Myocyte (in vitro differentiated cells): ENCODE measurements at regions not wholly inside any gene's neighbourhood (a gene's known extent, or its start where the extent isn't known, plus 50 kb on each side); places are given as distances from the start of the nearest gene placed in this dataset.
"Not testable (repeated sequence)": the region's sequence is repeated elsewhere in the genome, so short reads cannot be mapped to it uniquely, and the experiment has no call there.

Experiments
- DNase-seq: peaks from one replicate; pipeline ENCODE4 v3.0.0-alpha.2; 2012; ENCODE audit warnings: low read depth

- DNase-seq = no peak
Observed at GRCh38 chr11:134882141-134882540, 470.1 kb upstream of the B3GAT1 start.

GRCh38 chr11:134880788-134881187 lies 468.7 kb upstream of the B3GAT1 start:
- DNase-seq = no peak

- DNase-seq = no peak
Observed at GRCh38 chr11:134879931-134880330, 467.9 kb upstream of the B3GAT1 start.

DNA sequence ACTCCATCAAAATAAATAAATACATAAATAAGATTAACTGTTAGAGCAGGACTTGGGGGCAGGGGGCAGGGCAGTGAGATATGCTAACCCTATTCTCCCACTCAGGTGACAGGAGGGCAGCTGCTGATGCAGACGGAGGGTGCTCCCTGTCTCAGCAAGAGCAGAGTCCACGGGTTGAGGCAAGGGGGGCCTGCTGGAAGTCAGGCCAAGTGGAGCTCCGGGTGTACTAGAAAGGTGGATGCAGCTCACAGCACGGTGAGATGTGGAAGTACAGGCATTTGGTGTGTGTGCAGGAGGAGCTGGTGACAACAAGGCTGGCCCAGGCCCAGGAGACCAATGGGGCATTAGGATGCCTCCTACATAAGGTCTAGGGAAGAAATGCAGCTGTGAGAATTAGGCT lies 467.3 kb upstream of the B3GAT1 start:
- DNase-seq = no peak

DNA sequence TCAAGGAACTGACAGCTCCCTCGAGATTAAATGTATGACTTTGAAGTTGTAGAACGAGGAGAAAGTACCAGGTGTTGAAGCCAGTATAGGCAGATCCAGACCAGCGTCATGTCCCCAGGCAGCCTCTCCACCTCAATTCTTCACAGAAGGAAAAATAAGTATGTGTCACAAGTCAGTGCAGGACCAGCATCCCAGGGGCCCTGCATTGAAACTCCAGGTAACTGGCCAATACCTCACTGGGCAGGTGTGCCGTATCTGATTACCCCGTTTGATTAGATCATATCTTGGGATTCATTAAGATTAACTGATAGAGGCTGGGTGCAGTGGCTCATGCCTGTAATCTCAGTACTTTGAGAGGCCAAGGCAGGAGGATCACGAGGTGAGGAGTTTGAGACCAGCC lies 466.7 kb upstream of the B3GAT1 start:
- DNase-seq = no peak

DNA sequence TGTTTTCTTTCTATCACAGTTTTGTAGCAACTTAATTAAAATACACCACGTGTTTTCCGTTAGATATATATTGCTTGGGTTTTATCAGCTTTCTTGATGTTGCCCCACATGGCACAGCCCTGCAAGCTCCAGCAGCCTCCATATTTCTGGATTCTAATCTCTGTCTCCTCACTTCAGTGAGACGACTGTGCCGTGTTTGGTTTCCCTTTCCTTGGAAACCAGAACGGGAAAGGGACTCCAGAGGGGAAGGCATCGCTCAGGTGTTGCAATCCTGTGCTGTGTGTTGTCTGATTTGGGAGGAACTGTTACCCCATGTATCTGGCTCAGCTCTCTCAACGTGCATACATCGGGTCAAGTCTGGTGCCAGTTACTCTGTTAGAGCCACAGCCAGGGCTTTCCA lies 464.2 kb upstream of the B3GAT1 start:
- no peak for DNase-seq

GRCh38 chr11:134866981-134867675 lies 455.1 kb upstream of the B3GAT1 start:
- no peak for DNase-seq

DNA sequence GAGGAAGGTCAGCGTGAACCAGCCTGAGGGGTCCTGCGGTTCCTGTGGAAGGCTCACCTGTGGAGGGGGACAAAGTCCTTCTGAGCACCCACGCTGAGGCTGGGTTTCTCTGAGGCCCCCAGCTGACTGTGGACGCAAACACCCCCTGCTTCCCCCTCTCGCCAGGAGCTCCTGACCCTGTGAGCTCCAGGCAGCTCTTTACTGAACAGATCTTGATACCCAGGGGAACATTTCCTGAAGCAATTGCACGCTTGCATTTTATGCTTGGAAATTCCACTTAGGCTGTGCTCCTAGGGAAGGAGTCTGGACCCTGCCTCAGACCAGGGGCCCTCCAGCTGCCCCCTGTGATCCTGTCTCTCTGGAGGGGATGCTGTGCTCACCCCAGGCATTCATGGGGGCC lies 454.2 kb upstream of the B3GAT1 start:
- DNase-seq = no peak

DNA sequence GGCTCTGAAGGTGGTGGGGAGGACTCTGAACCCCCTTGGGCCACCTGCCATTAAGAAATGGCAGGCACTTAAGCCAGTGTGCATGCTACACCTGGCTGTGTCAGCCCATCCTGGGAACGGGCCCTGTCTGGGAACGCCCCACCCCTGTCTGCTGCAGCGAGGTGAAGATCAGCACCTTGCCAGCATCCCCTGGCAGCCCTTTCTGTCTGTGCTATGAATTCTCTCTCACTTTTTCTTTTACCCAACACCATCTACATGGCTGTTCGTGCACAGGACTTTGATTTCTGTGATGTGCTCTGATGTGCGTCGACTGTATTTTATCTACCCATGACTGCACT lies 452.9 kb upstream of the B3GAT1 start:
- DNase-seq = no peak

DNA sequence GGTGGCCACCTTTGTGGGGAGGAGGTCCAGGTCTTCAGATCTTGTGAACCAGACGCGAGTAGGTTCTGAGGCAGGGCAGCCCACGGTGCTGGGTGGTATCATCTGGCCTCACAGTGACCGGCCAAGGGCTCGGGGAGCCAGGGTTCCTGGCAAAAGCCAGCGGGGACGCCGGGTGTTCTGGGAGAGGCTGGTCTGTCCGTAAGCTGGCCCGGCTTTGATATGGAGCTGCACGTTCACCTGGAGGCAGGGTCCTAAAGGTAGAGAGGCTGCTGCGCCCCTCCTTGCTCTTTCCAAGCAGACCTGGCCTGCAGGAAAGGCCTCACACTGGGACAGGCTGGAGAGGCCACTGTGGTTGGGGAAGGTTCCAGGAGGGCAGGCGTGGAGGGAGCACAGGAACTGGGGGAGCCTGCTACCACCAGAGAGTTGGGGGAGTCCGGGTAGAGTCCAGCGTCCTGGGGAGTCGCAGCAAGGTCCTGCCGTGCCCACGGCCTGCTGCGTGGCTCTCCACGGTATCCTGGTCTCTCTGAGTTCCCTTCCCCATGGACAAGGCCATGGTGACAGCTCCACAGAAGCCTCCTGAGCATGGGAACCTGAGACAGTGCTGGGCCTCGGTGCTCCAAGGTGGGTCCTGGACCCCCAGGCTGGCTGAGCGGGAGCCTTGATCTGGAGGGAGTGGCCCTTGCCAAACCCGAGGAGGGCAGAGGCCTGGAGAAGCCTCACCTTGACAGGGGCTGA lies 452.4 kb upstream of the B3GAT1 start:
- no peak for DNase-seq

GRCh38 chr11:134863294-134863693 lies 451.3 kb upstream of the B3GAT1 start:
- DNase-seq = peak; percentile 0

DNA sequence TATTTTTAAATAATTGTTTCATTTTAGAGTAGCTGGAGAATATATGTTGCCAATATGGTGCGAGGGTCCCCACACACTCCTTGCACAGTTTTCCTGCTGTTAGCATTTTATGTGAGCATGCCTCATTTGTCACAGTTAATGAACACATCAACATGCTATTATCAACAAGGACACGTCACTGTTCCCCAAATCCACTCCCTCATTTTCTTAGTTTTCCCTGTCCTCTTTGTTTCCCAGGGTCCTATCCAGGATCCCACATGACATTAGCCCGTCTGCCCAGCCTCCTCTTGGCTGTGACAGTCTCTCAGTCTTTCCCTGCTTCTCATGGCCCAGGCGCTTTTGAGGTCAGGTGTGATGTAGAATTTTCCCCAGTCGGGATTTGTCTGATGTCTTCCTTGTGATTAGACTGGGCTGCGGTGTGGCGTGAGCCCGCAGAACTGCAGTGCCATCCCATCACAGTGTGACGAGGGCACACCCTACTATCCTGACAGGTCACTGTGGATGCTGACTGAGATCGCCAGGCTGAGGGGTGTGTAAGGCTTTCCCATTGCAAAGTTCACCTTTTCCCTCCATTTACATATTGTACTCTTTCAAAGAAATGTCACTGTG lies 450.6 kb upstream of the B3GAT1 start:
- DNase-seq = no peak

GRCh38 chr11:134862105-134862502 lies 450.1 kb upstream of the B3GAT1 start:
- DNase-seq = peak; percentile 1

DNA sequence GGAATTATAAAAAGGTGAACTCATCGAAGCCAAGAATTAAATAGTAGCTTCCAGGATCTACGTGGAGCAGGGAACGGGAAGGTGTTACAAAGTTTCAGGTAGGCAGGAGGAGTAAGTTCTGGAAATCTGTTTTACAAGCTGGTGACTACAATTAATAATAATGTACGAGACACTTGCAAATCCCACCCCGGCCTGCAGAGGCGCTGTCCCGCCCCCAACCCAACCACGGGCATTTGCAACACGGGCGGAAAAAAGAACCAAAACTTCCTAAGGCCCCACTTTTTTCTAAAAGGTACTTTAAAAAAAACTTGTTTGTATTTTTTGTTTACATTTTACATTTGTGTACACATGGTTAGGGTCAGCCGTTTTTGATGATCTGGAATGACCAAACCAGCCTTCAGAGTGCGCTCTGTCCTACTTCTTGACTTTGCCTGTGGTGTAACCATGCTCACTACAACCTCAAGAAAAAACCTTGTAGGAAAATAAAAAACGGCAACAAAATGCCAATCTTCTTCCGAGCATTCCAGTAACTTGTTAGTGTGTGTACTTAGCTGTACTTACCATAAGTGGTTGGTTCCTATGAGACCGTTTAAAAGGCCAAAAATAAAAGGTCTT lies 449.6 kb upstream of the B3GAT1 start:
- DNase-seq = no peak

DNA sequence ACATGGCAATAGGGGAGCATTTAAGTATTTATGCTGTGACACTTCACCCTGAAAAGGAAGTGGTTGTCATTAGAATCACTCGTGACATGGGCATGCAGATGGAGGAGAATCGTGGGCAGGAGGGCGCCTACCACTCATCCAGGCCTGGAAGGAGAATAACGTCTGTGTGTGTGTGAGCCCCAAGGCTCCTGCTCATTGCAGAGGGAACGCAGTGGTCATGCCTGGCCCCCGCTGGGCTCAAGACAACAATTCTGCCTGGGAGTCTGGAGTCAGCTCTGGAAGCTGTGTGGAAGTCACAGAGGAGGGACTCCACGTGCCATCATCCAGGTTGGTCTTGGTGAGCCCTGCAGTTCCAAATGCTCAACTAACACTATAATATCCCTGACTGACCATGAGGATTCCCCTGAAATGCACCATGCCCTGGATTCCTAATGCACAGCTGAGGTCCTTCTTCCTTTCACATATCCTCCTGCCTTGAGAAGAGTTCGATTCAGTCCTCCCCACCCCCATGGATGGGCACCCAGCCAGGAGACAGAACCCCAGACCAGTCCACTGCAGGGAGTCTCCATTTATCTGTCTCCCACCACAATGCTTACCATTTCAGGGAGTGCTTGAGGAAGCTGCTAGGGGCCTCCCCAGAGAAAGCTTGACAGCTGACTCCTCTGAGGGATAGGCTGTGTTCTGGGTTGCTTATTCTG lies 446.9 kb upstream of the B3GAT1 start:
- DNase-seq = no peak

GRCh38 chr11:134857035-134857434 lies 445.0 kb upstream of the B3GAT1 start:
- no peak for DNase-seq

DNA sequence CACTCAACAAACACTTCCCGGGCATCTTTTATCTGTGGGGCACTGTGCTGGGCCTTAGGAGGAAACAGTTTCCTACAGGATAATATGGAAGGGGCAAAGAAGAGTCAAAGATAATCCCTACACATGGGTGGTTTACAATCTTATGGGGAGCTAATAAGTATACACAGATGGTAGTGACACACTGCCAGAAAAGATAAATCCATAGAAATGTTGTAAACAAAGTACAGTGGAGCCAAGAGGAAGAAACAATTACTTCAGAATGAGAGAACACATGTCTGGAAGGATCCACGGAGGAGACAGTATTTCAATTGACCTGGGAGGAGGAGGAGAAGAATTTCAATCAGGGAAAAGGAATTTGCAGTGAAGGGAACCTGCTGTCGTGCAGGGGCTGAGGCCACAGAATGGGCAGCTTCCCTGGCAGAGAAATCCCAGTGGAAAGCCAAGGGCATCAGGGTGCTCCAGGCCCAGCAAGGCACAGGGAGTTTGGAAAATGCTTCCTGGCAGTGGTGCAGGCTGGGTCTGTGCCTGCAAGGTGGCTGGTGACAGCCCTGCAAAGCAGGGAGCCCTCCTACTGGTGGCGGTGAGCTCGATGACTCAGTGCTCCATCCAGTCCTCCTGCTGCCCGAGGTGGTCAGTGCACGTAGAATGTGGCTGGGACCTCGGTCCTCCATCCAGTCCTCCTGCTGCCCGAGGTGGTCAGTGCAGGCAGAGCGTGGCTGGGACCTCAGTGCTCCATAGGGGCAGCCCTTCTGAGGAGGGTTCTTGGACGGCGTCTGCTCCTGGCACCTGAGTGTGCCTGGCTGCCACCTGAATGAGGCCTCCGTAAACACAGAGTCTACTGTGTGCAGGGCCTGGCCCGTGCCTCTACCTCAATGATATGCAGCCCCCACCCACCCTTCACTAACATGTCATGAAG lies 444.3 kb upstream of the B3GAT1 start:
- no peak for DNase-seq

DNA sequence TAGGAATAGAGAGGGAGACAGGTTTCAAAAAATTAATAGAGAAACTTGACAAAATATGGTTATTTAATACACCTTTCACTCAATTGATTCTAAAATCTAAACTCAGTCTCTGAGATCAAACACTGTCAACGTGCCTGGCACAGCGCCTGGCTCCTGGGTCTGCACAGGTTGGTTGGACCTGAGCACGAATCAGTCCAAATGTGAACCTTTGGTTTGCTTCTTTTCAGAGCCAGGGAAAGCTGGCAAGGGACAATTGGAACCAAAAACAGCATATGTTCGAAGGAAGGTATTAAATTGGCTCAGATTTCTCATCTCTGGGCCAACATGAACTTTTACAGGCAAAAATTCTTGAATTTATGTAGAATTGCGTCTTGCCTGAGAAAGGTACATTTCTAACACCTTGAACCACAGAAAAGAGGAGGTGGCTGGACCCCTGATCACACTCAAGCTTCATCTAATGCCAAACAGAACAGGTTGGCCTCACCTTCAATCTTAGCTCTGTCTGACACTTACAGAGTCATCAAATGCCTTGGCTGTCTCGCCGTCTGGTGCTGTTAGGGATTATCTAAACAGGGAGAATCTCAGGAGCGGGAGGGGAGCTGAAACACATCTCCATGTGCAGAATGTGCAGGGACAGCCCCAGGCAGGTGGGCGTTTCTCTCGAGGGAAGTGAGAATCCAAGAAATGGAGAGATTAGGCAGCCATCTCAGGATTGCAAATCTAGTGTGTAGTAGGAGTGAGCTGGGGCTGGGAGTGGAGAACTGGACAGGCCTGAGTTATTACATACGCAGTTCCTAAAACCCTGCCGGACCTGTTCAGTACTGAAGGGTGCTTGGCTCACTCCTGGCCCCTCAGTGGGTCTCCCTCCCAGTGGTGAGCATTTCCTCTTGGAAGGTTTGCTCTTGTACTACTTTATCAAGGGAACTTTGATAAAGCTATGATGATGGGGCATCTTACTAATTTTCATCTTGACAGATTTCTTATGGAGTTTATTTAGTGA lies 442.2 kb upstream of the B3GAT1 start:
- DNase-seq = no peak

DNA sequence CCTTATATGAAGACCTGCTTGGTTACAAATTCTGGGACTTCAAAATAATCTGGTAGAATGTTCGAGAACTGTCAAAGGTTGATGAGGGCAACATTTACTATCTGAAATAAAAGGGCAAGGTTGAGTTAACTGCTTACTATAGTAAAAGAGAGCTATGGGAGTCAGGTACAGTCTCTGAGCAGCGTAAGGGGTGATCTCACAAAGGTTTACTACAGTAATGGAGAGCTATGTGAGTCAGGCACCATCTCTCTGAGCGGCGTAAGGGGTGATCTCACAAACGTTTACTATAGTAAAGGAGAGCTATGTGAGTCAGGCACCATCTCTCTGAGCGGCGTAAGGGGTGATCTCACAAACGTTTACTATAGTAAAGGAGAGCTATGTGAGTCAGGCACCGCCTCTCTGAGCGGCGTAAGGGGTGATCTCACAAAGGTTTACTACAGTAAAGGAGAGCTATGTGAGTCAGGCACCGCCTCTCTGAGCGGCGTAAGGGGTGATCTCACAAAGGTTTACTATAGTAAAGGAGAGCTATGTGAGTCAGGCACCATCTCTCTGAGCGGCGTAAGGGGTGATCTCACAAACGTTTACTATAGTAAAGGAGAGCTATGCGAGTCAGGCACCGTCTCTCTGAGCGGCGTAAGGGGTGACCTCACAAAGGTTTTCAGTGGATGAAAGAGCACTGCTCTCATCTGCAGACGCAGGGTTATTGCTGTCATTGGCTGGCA lies 439.6 kb upstream of the B3GAT1 start:
- not testable (repeated sequence) for DNase-seq
